ENCODE measurements at regions not wholly inside any gene's neighbourhood (a gene's known extent, or its start where the extent isn't known, plus 50 kb on each side); places are given as distances from the start of the nearest gene placed in this dataset.

DNA sequence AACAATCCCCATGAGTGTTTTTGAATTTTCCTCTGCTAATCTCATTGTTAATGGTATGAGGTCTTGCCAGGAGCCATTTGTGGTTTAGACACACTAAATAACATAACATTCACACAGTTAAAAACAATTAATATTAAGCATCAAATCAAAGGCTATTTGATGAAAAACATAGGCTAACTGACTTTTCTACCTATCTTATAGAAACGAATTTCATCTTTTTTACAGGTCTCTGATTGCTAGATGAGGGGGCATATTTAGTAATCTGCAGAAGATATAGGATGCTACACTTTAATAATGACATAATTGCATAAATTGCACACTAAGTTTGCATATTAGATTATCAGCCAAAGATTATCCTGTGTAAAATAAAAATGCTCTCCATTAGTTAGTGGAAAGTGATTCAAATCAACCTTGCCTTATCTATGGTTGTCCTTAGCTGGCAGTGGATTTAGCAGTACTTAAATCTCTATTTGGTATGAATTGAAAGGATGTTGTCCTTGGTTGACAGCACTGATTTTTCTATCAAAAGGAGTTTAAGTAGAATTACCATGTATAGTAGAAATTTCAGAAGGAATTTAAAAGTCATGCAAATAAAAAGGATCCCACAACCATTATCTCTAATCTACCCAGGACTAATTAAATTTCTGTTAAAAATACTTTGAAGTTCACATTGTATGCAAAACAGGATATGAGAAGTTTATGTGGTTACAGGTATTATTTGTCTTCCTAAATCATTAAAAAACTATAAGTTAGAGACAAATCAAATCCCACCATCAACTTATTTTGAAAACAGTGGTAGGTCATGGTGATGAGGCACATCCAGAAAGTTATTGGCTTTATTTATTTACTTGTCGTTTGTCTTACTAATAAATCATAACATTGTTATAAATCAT, 50.6 kb upstream of the SPAG16 start (continued):
- TF ChIP-seq, protein P1, sequence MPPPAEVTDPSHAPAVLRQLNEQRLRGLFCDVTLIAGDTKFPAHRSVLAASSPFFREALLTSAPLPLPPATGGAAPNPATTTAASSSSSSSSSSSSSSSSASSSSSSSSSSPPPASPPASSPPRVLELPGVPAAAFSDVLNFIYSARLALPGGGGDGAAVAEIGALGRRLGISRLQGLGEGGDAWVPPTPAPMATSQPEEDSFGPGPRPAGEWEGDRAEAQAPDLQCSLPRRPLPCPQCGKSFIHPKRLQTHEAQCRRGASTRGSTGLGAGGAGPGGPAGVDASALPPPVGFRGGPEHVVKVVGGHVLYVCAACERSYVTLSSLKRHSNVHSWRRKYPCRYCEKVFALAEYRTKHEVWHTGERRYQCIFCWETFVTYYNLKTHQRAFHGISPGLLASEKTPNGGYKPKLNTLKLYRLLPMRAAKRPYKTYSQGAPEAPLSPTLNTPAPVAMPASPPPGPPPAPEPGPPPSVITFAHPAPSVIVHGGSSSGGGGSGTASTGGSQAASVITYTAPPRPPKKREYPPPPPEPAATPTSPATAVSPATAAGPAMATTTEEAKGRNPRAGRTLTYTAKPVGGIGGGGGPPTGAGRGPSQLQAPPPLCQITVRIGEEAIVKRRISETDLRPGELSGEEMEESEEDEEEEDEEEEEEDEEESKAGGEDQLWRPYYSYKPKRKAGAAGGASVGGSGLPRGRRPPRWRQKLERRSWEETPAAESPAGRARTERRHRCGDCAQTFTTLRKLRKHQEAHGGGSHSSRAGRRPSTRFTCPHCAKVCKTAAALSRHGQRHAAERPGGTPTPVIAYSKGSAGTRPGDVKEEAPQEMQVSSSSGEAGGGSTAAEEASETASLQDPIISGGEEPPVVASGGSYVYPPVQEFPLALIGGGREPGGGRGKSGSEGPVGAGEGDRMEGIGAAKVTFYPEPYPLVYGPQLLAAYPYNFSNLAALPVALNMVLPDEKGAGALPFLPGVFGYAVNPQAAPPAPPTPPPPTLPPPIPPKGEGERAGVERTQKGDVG (CRISPR knock-in tag; IDR thresholded peaks at IDR 0.05): no peak
- TF ChIP-seq SMC3 (IDR thresholded peaks at IDR 0.05; ENCODE audit: borderline replicate concordance, low read length) (no peak), JUND (IDR thresholded peaks at IDR 0.05; ENCODE audit: low read depth, low read length) (no peak), SREBF1 (IDR thresholded peaks at IDR 0.05; ENCODE audit: low read length) (no peak), NFXL1 (IDR thresholded peaks at IDR 0.05; ENCODE audit: borderline replicate concordance) (no peak), KDM1A (IDR thresholded peaks at IDR 0.05; ENCODE audit: borderline replicate concordance) (no peak), SMAD1 (IDR thresholded peaks at IDR 0.05; ENCODE audit: low read depth, partially characterized antibody) (no peak), IRF4 (IDR thresholded peaks at IDR 0.05; ENCODE audit: low read depth, low read length) (no peak), ZBED1 (IDR thresholded peaks at IDR 0.05; ENCODE audit: borderline replicate concordance) (no peak), NFYA (IDR thresholded peaks at IDR 0.05; ENCODE audit: borderline replicate concordance, low read depth, low read length) (no peak), CHD4 (IDR thresholded peaks at IDR 0.05) (no peak), PAX8 (IDR thresholded peaks at IDR 0.05) (no peak), MTA3 (IDR thresholded peaks at IDR 0.05; ENCODE audit: borderline replicate concordance, low read length) (peak; percentile 22; the same call in 1 of the 2 replicates), SMAD5 (IDR thresholded peaks at IDR 0.05; ENCODE audit: low read depth) (no peak)
- TF ChIP-seq, protein P2, sequence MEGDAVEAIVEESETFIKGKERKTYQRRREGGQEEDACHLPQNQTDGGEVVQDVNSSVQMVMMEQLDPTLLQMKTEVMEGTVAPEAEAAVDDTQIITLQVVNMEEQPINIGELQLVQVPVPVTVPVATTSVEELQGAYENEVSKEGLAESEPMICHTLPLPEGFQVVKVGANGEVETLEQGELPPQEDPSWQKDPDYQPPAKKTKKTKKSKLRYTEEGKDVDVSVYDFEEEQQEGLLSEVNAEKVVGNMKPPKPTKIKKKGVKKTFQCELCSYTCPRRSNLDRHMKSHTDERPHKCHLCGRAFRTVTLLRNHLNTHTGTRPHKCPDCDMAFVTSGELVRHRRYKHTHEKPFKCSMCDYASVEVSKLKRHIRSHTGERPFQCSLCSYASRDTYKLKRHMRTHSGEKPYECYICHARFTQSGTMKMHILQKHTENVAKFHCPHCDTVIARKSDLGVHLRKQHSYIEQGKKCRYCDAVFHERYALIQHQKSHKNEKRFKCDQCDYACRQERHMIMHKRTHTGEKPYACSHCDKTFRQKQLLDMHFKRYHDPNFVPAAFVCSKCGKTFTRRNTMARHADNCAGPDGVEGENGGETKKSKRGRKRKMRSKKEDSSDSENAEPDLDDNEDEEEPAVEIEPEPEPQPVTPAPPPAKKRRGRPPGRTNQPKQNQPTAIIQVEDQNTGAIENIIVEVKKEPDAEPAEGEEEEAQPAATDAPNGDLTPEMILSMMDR (IDR thresholded peaks at IDR 0.05 in 2 of 3, conservative IDR thresholded peaks at IDR 0.05 in 1 of 3; ENCODE audit: control insufficient read depth in 2 of 3, extremely low read depth in 1 of 3, insufficient read depth in 1 of 3, low read depth in 3 of 3, low read length in 3 of 3): no peak
- TF ChIP-seq, protein P3, sequence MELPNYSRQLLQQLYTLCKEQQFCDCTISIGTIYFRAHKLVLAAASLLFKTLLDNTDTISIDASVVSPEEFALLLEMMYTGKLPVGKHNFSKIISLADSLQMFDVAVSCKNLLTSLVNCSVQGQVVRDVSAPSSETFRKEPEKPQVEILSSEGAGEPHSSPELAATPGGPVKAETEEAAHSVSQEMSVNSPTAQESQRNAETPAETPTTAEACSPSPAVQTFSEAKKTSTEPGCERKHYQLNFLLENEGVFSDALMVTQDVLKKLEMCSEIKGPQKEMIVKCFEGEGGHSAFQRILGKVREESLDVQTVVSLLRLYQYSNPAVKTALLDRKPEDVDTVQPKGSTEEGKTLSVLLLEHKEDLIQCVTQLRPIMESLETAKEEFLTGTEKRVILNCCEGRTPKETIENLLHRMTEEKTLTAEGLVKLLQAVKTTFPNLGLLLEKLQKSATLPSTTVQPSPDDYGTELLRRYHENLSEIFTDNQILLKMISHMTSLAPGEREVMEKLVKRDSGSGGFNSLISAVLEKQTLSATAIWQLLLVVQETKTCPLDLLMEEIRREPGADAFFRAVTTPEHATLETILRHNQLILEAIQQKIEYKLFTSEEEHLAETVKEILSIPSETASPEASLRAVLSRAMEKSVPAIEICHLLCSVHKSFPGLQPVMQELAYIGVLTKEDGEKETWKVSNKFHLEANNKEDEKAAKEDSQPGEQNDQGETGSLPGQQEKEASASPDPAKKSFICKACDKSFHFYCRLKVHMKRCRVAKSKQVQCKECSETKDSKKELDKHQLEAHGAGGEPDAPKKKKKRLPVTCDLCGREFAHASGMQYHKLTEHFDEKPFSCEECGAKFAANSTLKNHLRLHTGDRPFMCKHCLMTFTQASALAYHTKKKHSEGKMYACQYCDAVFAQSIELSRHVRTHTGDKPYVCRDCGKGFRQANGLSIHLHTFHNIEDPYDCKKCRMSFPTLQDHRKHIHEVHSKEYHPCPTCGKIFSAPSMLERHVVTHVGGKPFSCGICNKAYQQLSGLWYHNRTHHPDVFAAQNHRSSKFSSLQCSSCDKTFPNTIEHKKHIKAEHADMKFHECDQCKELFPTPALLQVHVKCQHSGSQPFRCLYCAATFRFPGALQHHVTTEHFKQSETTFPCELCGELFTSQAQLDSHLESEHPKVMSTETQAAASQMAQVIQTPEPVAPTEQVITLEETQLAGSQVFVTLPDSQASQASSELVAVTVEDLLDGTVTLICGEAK (IDR thresholded peaks at IDR 0.05; ENCODE audit: borderline replicate concordance): peak; percentile 34; the same call in 1 of the 2 replicates
- TF ChIP-seq, protein P4, sequence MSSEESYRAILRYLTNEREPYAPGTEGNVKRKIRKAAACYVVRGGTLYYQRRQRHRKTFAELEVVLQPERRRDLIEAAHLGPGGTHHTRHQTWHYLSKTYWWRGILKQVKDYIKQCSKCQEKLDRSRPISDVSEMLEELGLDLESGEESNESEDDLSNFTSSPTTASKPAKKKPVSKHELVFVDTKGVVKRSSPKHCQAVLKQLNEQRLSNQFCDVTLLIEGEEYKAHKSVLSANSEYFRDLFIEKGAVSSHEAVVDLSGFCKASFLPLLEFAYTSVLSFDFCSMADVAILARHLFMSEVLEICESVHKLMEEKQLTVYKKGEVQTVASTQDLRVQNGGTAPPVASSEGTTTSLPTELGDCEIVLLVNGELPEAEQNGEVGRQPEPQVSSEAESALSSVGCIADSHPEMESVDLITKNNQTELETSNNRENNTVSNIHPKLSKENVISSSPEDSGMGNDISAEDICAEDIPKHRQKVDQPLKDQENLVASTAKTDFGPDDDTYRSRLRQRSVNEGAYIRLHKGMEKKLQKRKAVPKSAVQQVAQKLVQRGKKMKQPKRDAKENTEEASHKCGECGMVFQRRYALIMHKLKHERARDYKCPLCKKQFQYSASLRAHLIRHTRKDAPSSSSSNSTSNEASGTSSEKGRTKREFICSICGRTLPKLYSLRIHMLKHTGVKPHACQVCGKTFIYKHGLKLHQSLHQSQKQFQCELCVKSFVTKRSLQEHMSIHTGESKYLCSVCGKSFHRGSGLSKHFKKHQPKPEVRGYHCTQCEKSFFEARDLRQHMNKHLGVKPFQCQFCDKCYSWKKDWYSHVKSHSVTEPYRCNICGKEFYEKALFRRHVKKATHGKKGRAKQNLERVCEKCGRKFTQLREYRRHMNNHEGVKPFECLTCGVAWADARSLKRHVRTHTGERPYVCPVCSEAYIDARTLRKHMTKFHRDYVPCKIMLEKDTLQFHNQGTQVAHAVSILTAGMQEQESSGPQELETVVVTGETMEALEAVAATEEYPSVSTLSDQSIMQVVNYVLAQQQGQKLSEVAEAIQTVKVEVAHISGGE (CRISPR knock-in tag; IDR thresholded peaks at IDR 0.05): no peak

All from GM12878 (cell line).